Natural killer cell (primary cell): ENCODE measurements at regions not wholly inside any gene's neighbourhood (a gene's known extent, or its start where the extent isn't known, plus 50 kb on each side); places are given as distances from the start of the nearest gene placed in this dataset.
"Not testable (repeated sequence)": the region's sequence is repeated elsewhere in the genome, so short reads cannot be mapped to it uniquely, and the experiment has no call there.

Source experiments
- ATAC-seq, 3 donors: fragments of 150-1000 bp in 2 of 3; fragments of 200-7000 bp in 1 of 3; cut with Tn5 transposase; 1 replicate in 1 of 3; 2 replicates in 2 of 3; pipeline ENCODE4 v1.10.0; 2021; ENCODE audit warnings: mild to moderate bottlenecking in 2 of 3, moderate library complexity in 2 of 3
- DNase-seq, 2 donors: peaks; one replicate each; pipeline versions ENCODE4 v3.0.0 to v3.0.0-alpha.2; 2013 to 2021; ENCODE audit warnings: mixed read lengths in 1 of 2
- H3K27ac ChIP-seq: one replicate; pipeline ENCODE4 v1.5.1; 2013; ENCODE audit warnings: mild to moderate bottlenecking, low read length
- H3K27me3 ChIP-seq: one replicate; pipeline ENCODE4 v1.6.1; 2013; ENCODE audit warnings: low read length; ENCODE audit not compliant: control insufficient read depth, insufficient read depth
- H3K36me3 ChIP-seq: one replicate; pipeline ENCODE4 v1.6.1; 2013; ENCODE audit warnings: low read length; ENCODE audit not compliant: control insufficient read depth, insufficient read depth
- H3K4me1 ChIP-seq: one replicate; pipeline ENCODE4 v1.6.1; 2013; ENCODE audit warnings: low read length; ENCODE audit not compliant: control insufficient read depth, insufficient read depth
- H3K4me3 ChIP-seq: one replicate; pipeline ENCODE4 v1.5.1; 2013; ENCODE audit warnings: low read length
- H3K9me3 ChIP-seq: one replicate; pipeline ENCODE4 v1.6.1; 2013; ENCODE audit warnings: low read length; ENCODE audit not compliant: control insufficient read depth, insufficient read depth
- H3K27ac Mint-ChIP-seq, 2 donors: one replicate each; pipeline ENCODE4 v1.8.0; 2022; ENCODE audit warnings: mild to moderate bottlenecking in 2 of 2, mixed read lengths in 2 of 2, moderate library complexity in 1 of 2
- H3K27me3 Mint-ChIP-seq, 2 donors: one replicate each; pipeline ENCODE4 v1.8.0; 2022; ENCODE audit warnings: low read depth in 2 of 2, mixed read lengths in 2 of 2
- H3K36me3 Mint-ChIP-seq: one replicate; pipeline ENCODE4 v1.8.0; 2022; ENCODE audit warnings: mixed read lengths
- H3K4me1 Mint-ChIP-seq, 2 donors: one replicate each; pipeline ENCODE4 v1.8.0; 2022; ENCODE audit warnings: mixed read lengths in 2 of 2
- H3K4me3 Mint-ChIP-seq: one replicate; pipeline ENCODE4 v1.8.0; 2022; ENCODE audit warnings: mild to moderate bottlenecking, moderate library complexity, mixed read lengths
- H3K9me3 Mint-ChIP-seq, 2 donors: one replicate each; pipeline ENCODE4 v1.8.0; 2022; ENCODE audit warnings: mixed read lengths in 2 of 2
- WGBS: methylation state at CpG from one replicate; pipeline ENCODE4 v1.1.7; 2013; ENCODE audit warnings: missing lambda C conversion rate; ENCODE audit not compliant: insufficient coverage; 5-methylcytosine and 5-hydroxymethylcytosine counted together
- intact Hi-C: fragments of 100-400 bp; cut with micrococcal nuclease; formaldehyde crosslinking; loops from one replicate; pipeline ENCODE4 v1.14.2; 2022
- TF ChIP-seq, protein P1 (sequence below): fragments of 200-600 bp; IDR thresholded peaks from one replicate; pipeline ENCODE4 v1.8.0; 2022; ENCODE audit warnings: antibody characterized with exemption

- Mint-ChIP-seq H3K9me3 (peaks cover 0 to 3% of the 10 kb centered on the region in 2 donors), H3K36me3 (no peaks in the 10 kb centered on the region), H3K27me3 (peaks cover 19 to 42% of the 10 kb centered on the region in 2 donors), H3K4me1 (no peaks in the 10 kb centered on the region), H3K4me3 (no peak overlapping the region), H3K27ac (no peak overlapping the region)
- no peaks in the 10 kb centered on the region for H3K9me3 ChIP-seq
- no peaks in the 10 kb centered on the region for H3K27me3 ChIP-seq
- no peak overlapping the region for H3K27ac ChIP-seq
- TF ChIP-seq, protein P1, sequence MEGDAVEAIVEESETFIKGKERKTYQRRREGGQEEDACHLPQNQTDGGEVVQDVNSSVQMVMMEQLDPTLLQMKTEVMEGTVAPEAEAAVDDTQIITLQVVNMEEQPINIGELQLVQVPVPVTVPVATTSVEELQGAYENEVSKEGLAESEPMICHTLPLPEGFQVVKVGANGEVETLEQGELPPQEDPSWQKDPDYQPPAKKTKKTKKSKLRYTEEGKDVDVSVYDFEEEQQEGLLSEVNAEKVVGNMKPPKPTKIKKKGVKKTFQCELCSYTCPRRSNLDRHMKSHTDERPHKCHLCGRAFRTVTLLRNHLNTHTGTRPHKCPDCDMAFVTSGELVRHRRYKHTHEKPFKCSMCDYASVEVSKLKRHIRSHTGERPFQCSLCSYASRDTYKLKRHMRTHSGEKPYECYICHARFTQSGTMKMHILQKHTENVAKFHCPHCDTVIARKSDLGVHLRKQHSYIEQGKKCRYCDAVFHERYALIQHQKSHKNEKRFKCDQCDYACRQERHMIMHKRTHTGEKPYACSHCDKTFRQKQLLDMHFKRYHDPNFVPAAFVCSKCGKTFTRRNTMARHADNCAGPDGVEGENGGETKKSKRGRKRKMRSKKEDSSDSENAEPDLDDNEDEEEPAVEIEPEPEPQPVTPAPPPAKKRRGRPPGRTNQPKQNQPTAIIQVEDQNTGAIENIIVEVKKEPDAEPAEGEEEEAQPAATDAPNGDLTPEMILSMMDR = no peak
- no peak overlapping the region for H3K4me3 ChIP-seq
- no peak for ATAC-seq
- no peaks in the 10 kb centered on the region for H3K36me3 ChIP-seq
- DNase-seq = no peak
- H3K4me1 ChIP-seq = no peaks in the 10 kb centered on the region
- intact Hi-C loops = no loop called here
These were observed 110.4 kb upstream of the RORA start for GRCh38 chr15:61339516-61339915.

GRCh38 chr15:61337541-61337940 lies 108.4 kb upstream of the RORA start:
- H3K9me3 ChIP-seq = no peaks in the 10 kb centered on the region
- H3K27ac ChIP-seq = no peak overlapping the region

DNA sequence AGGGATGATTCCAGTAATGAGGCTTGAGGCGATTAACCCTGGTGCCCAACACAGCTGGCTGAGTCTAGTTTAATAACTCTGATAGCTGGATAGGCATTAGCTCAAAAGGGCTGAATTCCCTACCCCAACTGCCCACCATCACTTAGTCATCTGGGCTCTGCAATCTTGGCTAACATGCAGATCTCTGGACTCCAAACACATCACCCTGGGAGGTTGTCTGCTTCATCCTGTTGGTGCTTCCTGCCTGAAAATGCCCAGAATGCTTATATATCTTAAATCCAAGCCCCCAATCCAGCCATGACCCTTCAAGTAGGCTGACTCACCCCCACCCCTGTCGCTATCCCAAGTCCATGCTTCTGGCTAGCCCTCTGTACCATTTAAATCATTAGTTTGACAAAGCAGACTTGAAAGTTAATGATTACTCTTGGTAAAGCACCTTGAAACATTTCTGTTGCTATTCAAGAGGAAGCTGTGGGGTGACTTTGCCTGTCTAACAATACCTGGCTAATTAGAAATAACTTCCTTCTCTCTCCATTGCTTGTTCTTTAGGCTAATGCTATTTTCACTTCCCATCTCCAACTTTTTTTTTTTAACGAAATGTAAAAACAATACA lies 107.0 kb upstream of the RORA start:
- Mint-ChIP-seq H3K4me3 (no peak overlapping the region), H3K4me1 (no peaks in the 10 kb centered on the region), H3K9me3 (no peaks in the 10 kb centered on the region), H3K36me3 (no peaks in the 10 kb centered on the region), H3K27ac (no peak overlapping the region), H3K27me3 (peaks cover 25 to 50% of the 10 kb centered on the region in 2 donors)
- H3K36me3 ChIP-seq = no peaks in the 10 kb centered on the region
- TF ChIP-seq, protein P1 = no peak
- DNase-seq = no peak
- ATAC-seq = no peak
- intact Hi-C loops = no loop called here
- H3K9me3 ChIP-seq = no peaks in the 10 kb centered on the region
- WGBS = 78% methylated on average over 3 of the region's 3 CpGs
- H3K27ac ChIP-seq = no peak overlapping the region
- no peak overlapping the region for H3K4me3 ChIP-seq
- no peaks in the 10 kb centered on the region for H3K4me1 ChIP-seq
- no peaks in the 10 kb centered on the region for H3K27me3 ChIP-seq

More at GRCh38 chr15:61337541-61337940, 108.4 kb upstream of the RORA start:
- no peak for ATAC-seq
- Histone ChIP-seq H3K4me1 (no peaks in the 10 kb centered on the region), H3K4me3 (no peak overlapping the region), H3K27me3 (no peaks in the 10 kb centered on the region), H3K36me3 (no peaks in the 10 kb centered on the region)
- H3K4me1 Mint-ChIP-seq = no peaks in the 10 kb centered on the region
- H3K36me3 Mint-ChIP-seq = no peaks in the 10 kb centered on the region
- WGBS = 70% methylated on average over 8 of the region's 8 CpGs
- H3K27ac Mint-ChIP-seq = no peak overlapping the region
- no peak overlapping the region for H3K4me3 Mint-ChIP-seq
- TF ChIP-seq, protein P1 = no peak
- no peak for DNase-seq
- H3K9me3 Mint-ChIP-seq = no peaks in the 10 kb centered on the region
- H3K27me3 Mint-ChIP-seq = peaks cover 21 to 44% of the 10 kb centered on the region in 2 donors
- intact Hi-C loops = no loop called here

DNA sequence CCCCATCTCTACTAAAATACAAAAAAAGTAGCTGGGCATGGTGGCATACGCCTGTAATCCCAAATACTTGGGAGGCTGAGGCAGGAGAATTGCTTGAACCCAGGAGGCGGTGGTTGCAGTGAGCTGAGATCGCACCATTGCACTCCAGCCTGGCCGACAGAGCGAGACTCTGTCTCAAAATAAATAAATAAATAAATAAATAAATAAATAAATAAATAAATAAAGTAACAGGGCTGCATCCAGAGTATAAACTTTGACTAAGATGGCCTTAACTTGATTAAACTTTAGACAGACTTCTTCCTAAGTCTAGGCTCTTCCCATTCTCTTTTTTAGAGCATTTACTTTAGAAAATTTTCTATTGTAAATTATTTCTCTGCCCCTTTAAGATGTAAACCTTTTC lies 105.6 kb upstream of the RORA start:
- H3K27ac ChIP-seq, H3K9me3 Mint-ChIP-seq, H3K27ac Mint-ChIP-seq, H3K4me1 Mint-ChIP-seq, H3K4me3 Mint-ChIP-seq, H3K4me1 ChIP-seq, DNase-seq, H3K4me3 ChIP-seq, H3K27me3 ChIP-seq, H3K36me3 Mint-ChIP-seq, H3K9me3 ChIP-seq, H3K36me3 ChIP-seq, intact Hi-C loops, ATAC-seq: not testable (repeated sequence)
- H3K27me3 Mint-ChIP-seq = peaks cover 27 to 54% of the 10 kb centered on the region in 2 donors
- 82% methylated on average over 2 of the region's 5 CpGs for WGBS
